Right ventricle myocardium inferior (tissue), 1 donor: ENCODE measurements at regions not wholly inside any gene's neighbourhood (a gene's known extent, or its start where the extent isn't known, plus 50 kb on each side); places are given as distances from the start of the nearest gene placed in this dataset.
A peak's percentile ranks its signal among the peaks of the same experiment; 100 is the strongest.
"Not testable (repeated sequence)": the region's sequence is repeated elsewhere in the genome, so short reads cannot be mapped to it uniquely, and the experiment has no call there.

ENCODE experiments used
- ATAC-seq: fragments of 200-7000 bp; cut with Tn5 transposase; one replicate; pipeline ENCODE4 v1.9.1; 2020; ENCODE audit warnings: mild to moderate bottlenecking, moderate library complexity
- DNase-seq: peaks from one replicate; pipeline ENCODE4 v3.0.0; 2021; ENCODE audit errors: missing footprints
- intact Hi-C: fragments of 100-400 bp; cut with DNase I; formaldehyde crosslinking; loops from one replicate; pipeline ENCODE4 v1.11.0; 2022
- donor health status: DM: no; HTN: yes; CAD: no; lungs with severe emphysema.

- DNase-seq (no peak), ATAC-seq (no peak)
- intact Hi-C loops = no loop called here
Measured at GRCh38 chr2:134009440-134009839, 244.4 kb upstream of the MGAT5 start.

DNA sequence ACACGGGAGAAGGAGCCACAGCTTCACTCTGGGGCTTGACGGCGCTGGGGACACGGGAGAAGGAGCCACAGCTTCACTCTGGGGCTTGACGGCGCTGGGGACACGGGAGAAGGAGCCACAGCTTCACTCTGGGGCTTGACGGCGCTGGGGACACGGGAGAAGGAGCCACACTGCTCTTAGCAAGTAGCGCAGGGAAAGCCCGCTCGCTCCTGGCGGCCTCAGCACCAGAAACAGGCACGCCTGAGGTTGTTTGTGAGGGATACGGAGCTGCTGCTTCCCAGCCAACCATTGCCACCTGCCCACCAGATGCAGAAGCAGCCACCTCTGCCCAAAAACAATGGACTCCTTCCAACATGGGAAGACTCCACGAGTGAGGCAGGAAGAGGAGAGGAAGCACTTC is 244.0 kb upstream of the MGAT5 start:
- DNase-seq, intact Hi-C loops, ATAC-seq: not testable (repeated sequence)

GRCh38 chr2:134011936-134012586 is 241.8 kb upstream of the MGAT5 start:
- DNase-seq = no peak

DNA sequence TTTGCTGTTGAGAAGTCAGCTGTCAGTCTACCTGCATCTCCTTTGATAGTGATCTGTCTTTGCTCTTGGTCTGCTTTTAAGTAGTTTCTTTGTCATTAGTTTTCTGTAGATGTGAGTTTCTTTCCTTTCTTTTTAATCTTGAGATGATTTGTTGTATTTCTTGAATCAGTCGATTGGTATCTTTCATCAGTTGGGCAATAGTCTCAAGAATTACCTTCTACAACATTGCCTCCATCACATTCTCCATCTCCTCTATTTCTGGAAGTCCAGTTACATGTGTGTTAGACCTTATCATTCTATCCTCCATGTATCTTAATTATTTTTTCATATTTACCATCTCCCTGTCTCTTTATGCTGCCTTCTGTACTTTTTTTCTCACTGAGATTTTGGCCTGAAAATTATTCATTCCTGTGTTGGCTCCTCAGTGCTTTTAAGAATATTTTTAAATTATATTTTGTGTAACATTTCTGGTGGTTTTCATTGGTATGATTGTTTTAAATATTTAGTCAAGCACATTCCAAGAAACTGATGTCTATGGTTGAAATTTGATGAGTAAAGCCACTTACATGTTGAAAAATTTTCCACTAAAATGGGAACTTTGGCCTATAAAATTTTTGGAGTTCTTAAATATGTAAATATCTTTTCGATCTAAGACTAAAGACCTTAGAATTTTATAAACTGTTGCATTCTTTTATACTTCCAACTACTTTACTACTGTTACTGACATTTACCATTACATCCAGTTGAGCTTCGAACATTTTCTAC is 239.5 kb upstream of the MGAT5 start:
- intact Hi-C loops = no loop called here
- no peak for DNase-seq
- no peak for ATAC-seq

More at GRCh38 chr2:134011936-134012586, 241.8 kb upstream of the MGAT5 start:
- intact Hi-C loops = no loop called here
- ATAC-seq = no peak

DNA sequence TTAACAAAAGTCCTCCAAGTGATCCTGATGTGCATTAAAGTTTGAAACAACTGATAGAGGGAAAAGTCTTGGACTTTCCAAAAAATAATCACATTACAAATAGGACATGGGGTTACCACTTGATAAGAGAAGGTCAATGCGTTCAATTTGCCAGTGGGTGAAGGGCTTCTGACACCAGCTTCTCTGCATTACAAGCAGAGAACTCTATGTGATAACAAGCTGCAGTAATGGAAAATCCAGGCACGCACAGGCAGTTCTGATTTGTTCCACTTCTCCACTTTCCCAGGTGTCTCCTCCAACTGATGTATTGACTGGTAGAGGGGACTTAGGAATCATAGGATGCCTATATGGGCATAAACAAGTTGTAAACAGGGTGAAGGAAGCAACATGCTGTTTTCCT is 234.0 kb upstream of the MGAT5 start:
- no peak for ATAC-seq
- intact Hi-C loops = no loop called here

DNA sequence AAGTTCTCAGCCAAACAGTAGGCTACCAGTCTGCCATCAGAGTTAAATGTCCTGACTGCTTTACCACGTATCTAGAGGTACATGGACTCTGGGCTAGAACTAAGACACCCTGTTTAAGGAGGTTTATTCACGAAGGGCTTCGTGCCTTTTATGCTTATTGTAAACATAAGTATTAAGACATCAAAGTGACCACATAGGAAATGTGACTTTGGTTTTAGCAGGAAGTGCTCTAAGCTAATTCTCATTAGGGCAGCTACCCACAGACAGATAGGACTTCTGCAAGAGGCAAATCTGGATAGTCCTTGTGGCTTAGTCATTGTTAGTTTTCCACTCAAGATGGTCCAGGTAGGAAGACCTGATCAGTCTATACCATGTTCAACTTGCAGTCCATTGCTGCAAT is 233.3 kb upstream of the MGAT5 start:
- DNase-seq (no peak), ATAC-seq (no peak)
- intact Hi-C loops = no loop called here

More for the DNA sequence above, 234.0 kb upstream of the MGAT5 start:
- DNase-seq = no peak

- ATAC-seq = no peak
- no peak for DNase-seq
- intact Hi-C loops = no loop called here
Measured at GRCh38 chr2:134021830-134022524, 231.9 kb upstream of the MGAT5 start.

DNA sequence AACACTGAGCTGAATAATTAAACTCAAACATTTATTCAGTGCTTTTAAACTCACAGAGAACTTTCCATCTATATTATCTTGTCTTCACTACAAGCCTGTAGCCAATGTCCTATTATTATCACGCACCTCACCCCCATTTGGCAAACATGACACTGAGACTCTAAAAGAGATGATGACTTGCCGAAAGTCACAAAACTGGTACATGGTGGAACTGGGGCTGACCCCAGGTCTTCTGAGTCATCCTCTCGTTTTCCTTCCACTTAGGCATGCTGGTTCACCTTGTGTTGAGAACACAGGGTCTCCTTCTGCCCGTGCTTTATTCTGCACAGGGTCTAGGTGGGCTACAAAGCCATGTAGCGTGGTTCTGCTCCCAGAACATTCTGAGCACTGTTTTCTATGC is 230.0 kb upstream of the MGAT5 start:
- intact Hi-C loops = no loop called here
- ATAC-seq (no peak), DNase-seq (no peak)

GRCh38 chr2:134027980-134028379 is 225.9 kb upstream of the MGAT5 start:
- ATAC-seq (peak; percentile 58), DNase-seq (no peak)
- intact Hi-C loops = loop anchor here (5.0 kb wide), 1 partner anchor 44 kb away; no protein-coding TSS in a partner anchor

- no peak for DNase-seq
- intact Hi-C loops = loop anchor here (5.0 kb wide), 1 partner anchor 43 kb away; no protein-coding TSS in a partner anchor
- ATAC-seq = no peak
Measured at GRCh38 chr2:134029418-134029817, 224.5 kb upstream of the MGAT5 start.

GRCh38 chr2:134031539-134031938 is 222.3 kb upstream of the MGAT5 start:
- intact Hi-C loops = no loop called here
- ATAC-seq = no peak
- no peak for DNase-seq

DNA sequence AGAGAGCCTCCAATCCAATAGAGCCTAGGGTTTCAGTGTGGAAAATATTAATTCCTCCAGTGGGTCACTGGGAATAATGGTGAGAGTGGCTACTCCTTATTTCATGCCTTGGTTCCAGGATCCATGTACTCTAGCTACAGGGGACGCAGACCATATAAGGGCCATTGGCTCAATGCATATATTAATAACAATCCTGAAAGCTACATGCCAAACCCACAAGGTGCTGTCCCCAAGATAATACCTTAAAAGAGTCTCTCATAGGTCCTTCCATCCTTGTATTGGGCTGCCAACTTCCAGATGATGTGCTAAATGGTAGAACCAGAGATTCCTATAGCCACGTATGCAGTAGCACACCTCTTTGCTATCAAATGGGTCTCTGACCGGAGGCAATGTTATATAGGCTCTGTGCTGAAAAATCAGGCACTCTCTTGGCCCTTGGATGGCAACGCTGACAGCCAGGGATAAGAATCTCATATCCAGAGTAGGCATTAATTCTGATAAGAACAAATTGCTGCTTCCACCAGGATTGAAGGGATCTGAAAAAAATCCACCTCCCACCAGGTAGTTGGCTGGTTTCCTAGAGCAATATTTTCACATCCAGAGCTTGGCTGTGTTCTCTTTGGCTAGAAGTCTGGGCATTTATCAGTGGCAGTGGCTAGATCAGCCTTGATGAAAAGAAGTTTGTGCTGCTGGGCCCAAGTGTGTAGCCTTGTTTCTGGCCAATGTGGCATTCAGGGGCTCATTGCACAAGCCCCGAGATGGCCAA is 218.1 kb upstream of the MGAT5 start:
- DNase-seq (no peak), ATAC-seq (no peak)
- intact Hi-C loops = no loop called here

DNA sequence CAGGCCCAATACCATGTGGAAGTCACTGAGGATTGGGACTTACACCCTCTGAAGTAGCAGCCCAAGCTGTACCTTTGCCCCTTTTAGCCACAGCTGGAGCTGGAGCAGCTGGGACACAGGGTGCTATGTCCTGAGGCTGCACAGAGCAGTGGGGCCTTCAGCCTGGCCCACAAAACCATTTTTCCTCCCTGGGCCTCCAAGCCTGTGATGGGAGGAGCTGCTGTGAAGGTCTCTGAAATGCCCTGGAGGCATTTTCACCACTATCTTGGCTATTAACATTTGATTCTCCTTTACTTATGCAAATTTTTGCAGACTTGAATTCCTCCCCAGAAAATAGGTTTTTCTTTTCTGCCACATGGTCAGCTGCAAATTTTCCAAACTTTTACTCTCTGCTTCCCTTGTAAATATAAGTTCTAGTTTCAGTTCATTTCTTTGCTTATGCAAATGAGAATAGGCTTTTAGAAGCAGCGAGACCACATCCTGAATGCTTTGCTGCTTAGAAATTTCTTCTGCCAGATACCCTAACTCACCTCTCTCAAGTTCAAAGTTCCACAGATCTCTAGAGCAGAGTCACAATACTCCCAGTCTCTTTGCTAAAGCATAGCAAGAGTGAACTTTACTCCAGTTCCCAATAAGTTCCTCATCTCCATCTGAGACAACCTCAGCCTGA is 213.8 kb upstream of the MGAT5 start:
- intact Hi-C loops = no loop called here

DNA sequence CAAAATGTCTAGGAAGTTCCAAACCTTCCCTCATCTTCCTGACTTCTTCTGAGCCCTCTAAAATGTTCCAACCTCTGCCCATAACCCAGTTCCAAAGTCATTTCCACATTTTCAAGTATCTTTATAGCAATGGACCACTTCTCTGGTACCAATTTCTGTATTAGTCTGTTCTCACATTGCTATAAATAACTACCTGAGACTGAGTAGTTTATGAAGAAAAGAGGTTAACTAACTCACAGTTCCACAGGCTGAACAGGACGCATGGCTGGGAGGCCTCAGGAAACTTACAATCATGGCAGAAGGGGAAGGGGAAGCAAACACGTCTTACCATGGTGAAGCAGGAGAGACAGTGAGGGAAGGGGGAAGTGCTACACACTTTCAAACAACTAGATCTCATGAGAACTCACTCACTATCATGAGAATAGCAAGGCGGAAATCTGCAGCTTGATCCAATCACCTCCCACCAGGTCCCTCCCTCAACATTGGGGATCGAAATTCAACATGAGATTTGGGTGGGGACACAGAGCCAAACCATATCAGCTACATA is 213.2 kb upstream of the MGAT5 start:
- not testable (repeated sequence) for DNase-seq, ATAC-seq
- intact Hi-C loops = loop anchor here (1.0 kb wide), 1 partner anchor 14 kb away; no protein-coding TSS in a partner anchor

More for the DNA sequence above, 213.8 kb upstream of the MGAT5 start:
- no peak for DNase-seq
- no peak for ATAC-seq

DNA sequence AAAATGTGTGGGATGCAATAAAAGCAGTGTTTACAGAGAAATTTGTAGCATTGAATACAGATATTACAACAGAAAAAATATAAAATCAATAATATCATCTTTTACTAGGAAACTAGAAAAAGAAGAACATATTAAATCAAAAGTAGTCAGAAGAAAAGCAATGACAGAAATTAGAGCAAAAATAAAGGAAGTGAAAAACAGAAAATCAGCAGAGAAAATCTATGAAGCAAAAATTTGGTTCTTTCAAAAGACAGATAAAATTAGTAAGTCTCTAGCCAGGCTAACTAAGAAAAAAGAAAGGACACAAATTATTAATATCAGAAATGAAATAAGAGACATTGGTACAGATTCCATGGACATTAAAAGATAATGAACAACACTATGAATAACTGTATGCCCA is 212.0 kb upstream of the MGAT5 start:
- intact Hi-C loops = loop anchor here (1.0 kb wide), 1 partner anchor 12 kb away; no protein-coding TSS in a partner anchor
- DNase-seq (no peak), ATAC-seq (no peak)

DNA sequence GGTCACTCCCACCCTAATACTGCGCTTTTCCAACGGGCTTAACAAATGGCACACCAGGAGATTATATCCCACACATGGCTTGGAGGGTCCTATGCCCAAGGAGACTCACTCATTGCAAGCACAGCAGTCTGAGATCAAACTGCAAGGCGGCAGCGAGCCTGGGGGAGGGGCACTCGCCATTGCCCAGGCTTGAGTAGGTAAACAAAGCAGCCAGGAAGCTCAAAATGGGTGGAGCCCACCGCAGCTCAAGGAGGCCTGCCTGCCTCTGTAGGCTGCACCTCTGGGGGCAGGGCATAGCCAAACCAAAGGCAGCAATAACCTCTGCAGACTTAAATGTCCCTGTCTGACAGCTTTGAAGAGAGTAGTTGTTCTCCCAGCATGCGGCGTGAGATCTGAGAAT is 210.8 kb upstream of the MGAT5 start:
- intact Hi-C loops, ATAC-seq, DNase-seq: not testable (repeated sequence)

GRCh38 chr2:134052173-134052572 is 201.7 kb upstream of the MGAT5 start:
- no peak for DNase-seq
- intact Hi-C loops = no loop called here
- ATAC-seq = no peak

- intact Hi-C loops = no loop called here
- ATAC-seq (no peak), DNase-seq (no peak)
Measured at GRCh38 chr2:134056173-134056572, 197.7 kb upstream of the MGAT5 start.
